NT2/D1 (cell line): ENCODE measurements at regions not wholly inside any gene's neighbourhood (a gene's known extent, or its start where the extent isn't known, plus 50 kb on each side); places are given as distances from the start of the nearest gene placed in this dataset.

Experiments used
- DNase-seq: peaks from one replicate; pipeline ENCODE4 v3.0.0-alpha.2; 2011; ENCODE audit warnings: low read depth, low spot score
- H3K27me3 ChIP-seq: 2 replicates; pipeline ENCODE4 v1.6.0; 2011; ENCODE audit warnings: mild to moderate bottlenecking; ENCODE audit not compliant: insufficient read length, insufficient read depth
- H3K36me3 ChIP-seq: 2 replicates; pipeline ENCODE4 v1.6.1; 2011; ENCODE audit warnings: mild to moderate bottlenecking, low read length, mixed read lengths; ENCODE audit not compliant: insufficient read depth, insufficient read length
- H3K4me1 ChIP-seq: 2 replicates; pipeline ENCODE4 v1.5.1; 2011; ENCODE audit not compliant: insufficient read depth, insufficient read length
- H3K4me3 ChIP-seq: 2 replicates; pipeline ENCODE4 v1.5.1; 2011; ENCODE audit warnings: low read depth; ENCODE audit not compliant: insufficient read length
- H3K9ac ChIP-seq: 2 replicates; pipeline ENCODE4 v1.6.0; 2011; ENCODE audit warnings: low read depth; ENCODE audit not compliant: insufficient read length
- H3K9me3 ChIP-seq: 2 replicates; pipeline ENCODE4 v1.5.1; 2011; ENCODE audit warnings: mild to moderate bottlenecking, low read length; ENCODE audit not compliant: insufficient read depth
- SUZ12 ChIP-seq: IDR thresholded peaks from 2 replicates; pipeline ENCODE4 v1.6.1; 2011; ENCODE audit not compliant: insufficient read length, insufficient read depth; ENCODE audit errors: extremely low read depth
- YY1 ChIP-seq: IDR thresholded peaks from 2 replicates; pipeline ENCODE4 v1.6.1; 2011; ENCODE audit not compliant: insufficient read length, insufficient read depth
- ZNF274 ChIP-seq: IDR thresholded peaks from 2 replicates; pipeline ENCODE4 v1.6.1; 2011; ENCODE audit warnings: mild to moderate bottlenecking, low read depth, low read length

DNA sequence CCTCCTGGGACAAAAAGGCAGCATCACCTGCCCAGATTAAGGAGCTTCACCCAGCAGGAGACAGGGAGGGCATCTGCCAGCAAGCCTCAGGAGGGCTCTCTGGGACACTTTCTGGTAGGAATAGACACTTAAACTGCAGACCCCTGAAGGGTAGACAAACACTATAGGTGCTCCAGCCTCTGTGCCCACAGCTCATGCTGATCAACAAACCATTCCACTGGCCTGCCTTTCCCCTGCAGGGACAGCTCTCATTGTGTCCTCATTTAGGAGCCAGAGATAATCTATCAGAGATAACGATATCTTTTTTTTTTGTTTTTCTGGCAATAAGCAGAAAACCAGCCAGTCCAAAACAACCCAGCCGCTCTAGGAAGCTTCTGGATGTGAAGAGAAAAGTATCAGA, 251.8 kb upstream of the CCDC196 start:
- no peak for DNase-seq
- TF ChIP-seq YY1 (no peak), ZNF274 (no peak), SUZ12 (no peak)
- no peaks in the 10 kb centered on the region for H3K27me3 ChIP-seq

DNA sequence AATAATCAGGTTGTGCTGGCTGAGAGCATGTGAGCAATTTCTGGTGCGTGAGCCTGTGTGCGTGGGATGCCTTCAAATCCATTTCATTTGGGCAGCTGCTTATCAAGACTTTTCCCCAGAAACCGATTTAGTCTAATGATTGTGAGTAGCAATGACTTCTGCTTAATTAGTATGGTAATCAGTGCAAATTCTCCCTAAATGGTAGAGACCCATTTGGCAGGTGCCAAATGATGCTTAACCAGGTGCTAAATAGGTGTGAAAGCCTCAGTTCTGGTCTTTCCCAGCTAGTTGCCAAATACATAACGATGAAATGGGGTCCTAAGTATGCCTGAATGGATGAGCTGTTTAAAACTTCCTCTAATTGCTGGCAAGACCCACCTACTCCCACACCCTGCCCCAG, 248.4 kb upstream of the CCDC196 start:
- TF ChIP-seq YY1: no peak
- TF ChIP-seq ZNF274: no peak
- TF ChIP-seq SUZ12: no peak
- Histone ChIP-seq H3K9ac (no peak overlapping the region), H3K27me3 (no peaks in the 10 kb centered on the region), H3K4me1 (no peaks in the 10 kb centered on the region), H3K9me3 (no peaks in the 10 kb centered on the region), H3K36me3 (no peaks in the 10 kb centered on the region), H3K4me3 (no peak overlapping the region)
- no peak for DNase-seq

More for the DNA sequence above, 251.8 kb upstream of the CCDC196 start:
- Histone ChIP-seq H3K9ac (no peak overlapping the region), H3K36me3 (no peaks in the 10 kb centered on the region), H3K4me1 (no peaks in the 10 kb centered on the region), H3K4me3 (no peak overlapping the region), H3K9me3 (no peaks in the 10 kb centered on the region)

DNA sequence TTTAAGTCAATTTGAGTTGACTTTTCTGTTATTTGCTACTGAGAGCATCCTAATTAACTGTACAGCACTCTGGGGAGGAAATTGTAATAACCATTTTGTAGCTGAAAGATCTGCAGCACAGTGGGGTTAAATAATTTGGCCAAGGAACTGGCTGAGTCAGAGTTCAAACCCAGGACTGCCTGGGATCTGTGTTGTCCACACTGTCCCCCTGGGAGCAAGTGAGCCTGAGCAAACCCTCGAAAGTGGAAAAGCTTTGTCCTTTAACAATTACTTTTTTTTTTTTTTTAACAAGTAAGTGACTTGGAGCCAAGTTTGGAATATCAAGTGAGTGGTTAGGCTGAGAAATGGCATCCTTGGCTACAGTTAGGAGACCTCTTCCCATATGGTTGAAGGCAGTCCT, 247.2 kb upstream of the CCDC196 start:
- Histone ChIP-seq H3K4me1 (no peaks in the 10 kb centered on the region), H3K27me3 (no peaks in the 10 kb centered on the region), H3K36me3 (no peaks in the 10 kb centered on the region), H3K9ac (no peak overlapping the region), H3K9me3 (no peaks in the 10 kb centered on the region), H3K4me3 (no peak overlapping the region)
- no peak for TF ChIP-seq ZNF274
- no peak for TF ChIP-seq SUZ12
- TF ChIP-seq YY1: no peak
- no peak for DNase-seq

DNA sequence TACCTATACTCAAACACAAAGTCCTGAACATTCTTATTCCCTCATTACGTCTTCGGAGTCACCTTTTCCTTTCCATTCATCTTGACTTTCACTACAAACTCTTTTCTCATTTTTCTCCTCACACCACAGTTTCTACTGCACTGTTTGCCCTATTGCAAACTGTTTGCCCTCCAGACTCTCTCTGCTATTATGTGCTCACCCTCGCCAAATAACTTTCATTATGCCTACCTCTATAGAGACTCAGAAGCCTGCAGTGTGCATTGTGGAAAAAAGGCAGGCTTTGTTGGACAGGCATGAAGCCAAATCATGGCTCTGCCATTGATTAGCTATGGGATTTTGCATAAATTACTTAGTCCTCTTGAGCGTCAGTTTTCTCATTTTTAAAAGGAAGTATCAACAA, 246.6 kb upstream of the CCDC196 start:
- Histone ChIP-seq H3K4me1 (peaks cover 2% of the 10 kb centered on the region), H3K36me3 (no peaks in the 10 kb centered on the region), H3K27me3 (no peaks in the 10 kb centered on the region), H3K9me3 (no peaks in the 10 kb centered on the region), H3K4me3 (no peak overlapping the region), H3K9ac (no peak overlapping the region)
- TF ChIP-seq YY1 (no peak), SUZ12 (no peak), ZNF274 (no peak)
- DNase-seq: no peak

DNA sequence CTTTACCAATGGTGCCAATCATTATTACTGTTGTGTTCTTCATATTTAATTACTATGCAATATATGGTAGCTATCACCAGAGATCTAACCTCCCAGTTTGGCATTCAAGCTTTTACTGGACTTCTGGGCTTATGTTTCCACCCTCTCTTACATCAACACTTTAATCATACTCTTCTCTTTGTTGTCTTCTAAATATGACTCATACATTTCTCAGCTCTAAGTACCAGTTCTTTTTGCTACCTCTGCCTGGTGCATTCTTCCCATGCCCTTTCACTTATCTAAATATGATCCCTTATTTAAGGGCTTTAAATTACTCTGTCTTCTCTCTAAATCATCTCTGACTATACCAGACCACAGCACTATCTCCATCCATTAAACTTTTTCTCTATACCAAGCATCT, 246.1 kb upstream of the CCDC196 start:
- Histone ChIP-seq H3K4me1 (peaks cover 4% of the 10 kb centered on the region), H3K9ac (no peak overlapping the region), H3K9me3 (no peaks in the 10 kb centered on the region), H3K27me3 (no peaks in the 10 kb centered on the region), H3K4me3 (no peak overlapping the region), H3K36me3 (no peaks in the 10 kb centered on the region)
- TF ChIP-seq YY1: no peak
- TF ChIP-seq SUZ12: no peak
- TF ChIP-seq ZNF274: no peak
- no peak for DNase-seq

DNA sequence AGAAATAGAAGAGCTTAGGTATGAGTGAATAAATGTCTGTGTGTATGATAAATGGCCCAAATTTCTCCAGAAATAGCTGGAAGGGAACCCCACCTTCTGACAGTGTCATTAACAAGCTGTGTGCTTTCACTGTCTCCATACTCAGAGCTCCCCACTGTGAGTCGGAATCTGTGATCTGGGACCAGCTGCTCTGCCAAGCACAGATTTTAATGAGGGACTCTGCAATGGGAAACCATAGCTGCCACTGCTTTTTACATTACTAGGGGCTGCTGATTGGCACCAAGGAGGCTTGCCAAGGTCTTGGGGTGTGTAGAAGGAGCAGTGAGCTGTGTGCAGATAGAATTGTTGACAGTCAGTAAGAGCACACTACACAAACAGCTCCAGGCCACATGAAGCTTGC, 244.2 kb upstream of the CCDC196 start:
- Histone ChIP-seq H3K27me3 (no peaks in the 10 kb centered on the region), H3K4me3 (no peak overlapping the region), H3K36me3 (no peaks in the 10 kb centered on the region), H3K9me3 (no peaks in the 10 kb centered on the region), H3K9ac (no peak overlapping the region), H3K4me1 (peaks cover 4% of the 10 kb centered on the region)
- no peak for DNase-seq
- TF ChIP-seq SUZ12 (no peak), ZNF274 (no peak), YY1 (no peak)

DNA sequence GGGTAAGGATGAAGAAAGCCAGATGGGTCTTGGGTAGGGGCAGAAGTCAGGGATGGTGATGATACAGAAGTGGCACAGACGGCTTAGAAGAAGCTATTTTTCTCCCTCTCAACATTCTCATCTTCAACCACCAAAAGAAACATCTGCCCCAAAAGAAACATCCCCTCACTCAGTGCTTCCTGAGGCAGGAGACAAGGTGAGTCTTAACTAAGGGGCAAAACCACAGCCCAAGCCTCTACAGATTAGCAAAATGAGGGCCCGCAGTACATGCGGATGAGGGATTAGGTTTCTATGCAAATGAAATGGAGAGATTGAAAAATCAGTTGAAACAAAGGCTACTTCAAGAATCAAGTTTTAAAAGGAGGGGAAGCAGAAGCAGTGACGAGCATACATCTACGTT, 241.3 kb upstream of the CCDC196 start:
- H3K36me3 ChIP-seq: no peaks in the 10 kb centered on the region
- H3K4me3 ChIP-seq: no peak overlapping the region
- H3K9ac ChIP-seq: no peak overlapping the region
- no peak for TF ChIP-seq SUZ12
- no peak for TF ChIP-seq ZNF274
- TF ChIP-seq YY1: no peak
- H3K27me3 ChIP-seq: no peaks in the 10 kb centered on the region
- H3K9me3 ChIP-seq: no peaks in the 10 kb centered on the region
- peaks cover 4% of the 10 kb centered on the region for H3K4me1 ChIP-seq
- DNase-seq: no peak

DNA sequence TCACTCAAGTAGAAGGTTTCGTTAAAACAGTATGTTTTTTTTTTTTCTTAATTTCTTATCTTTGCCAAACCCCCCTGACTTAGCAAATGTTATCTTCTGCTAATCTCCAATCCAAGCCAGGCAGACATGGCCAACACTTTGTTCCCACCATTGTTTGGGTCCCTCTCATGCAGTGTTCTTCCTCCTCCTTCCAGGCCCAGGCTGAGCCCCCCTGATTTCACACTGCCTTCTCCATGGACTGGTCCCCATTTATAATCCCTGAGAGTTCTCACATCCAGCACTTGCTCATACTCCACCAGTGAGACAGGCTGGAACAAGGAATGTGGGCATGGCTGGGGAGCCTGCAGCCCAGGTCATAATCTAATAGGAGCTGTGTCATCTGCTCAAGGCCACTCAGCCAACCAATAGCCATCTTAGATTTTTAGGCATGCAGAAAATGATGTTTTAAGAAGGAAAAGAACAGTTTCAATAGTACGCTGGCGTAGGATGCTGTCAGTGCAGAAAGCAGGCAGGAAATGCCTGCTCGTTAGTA, 238.4 kb upstream of the CCDC196 start:
- DNase-seq: no peak
- TF ChIP-seq YY1 (no peak), SUZ12 (no peak), ZNF274 (no peak)
- no peak overlapping the region for H3K4me3 ChIP-seq

More for the DNA sequence above, 238.4 kb upstream of the CCDC196 start:
- Histone ChIP-seq H3K9me3 (no peaks in the 10 kb centered on the region), H3K27me3 (no peaks in the 10 kb centered on the region), H3K4me1 (peaks cover 4% of the 10 kb centered on the region), H3K9ac (no peak overlapping the region), H3K36me3 (no peaks in the 10 kb centered on the region)
